WTC11 (cell line): ENCODE measurements at regions not wholly inside any gene's neighbourhood (a gene's known extent, or its start where the extent isn't known, plus 50 kb on each side); places are given as distances from the start of the nearest gene placed in this dataset.
"Not testable (repeated sequence)": the region's sequence is repeated elsewhere in the genome, so short reads cannot be mapped to it uniquely, and the experiment has no call there.

Source experiments
- CREB1 ChIP-seq: sonication (generic); formaldehyde crosslinking; IDR thresholded peaks from 2 replicates; pipeline ENCODE4 v1.8.0; 2023; ENCODE audit warnings: mild to moderate bottlenecking, missing genetic modification reagents
- ELF4 ChIP-seq: sonication (generic); formaldehyde crosslinking; IDR thresholded peaks from 2 replicates; pipeline ENCODE4 v1.8.1; 2022; ENCODE audit warnings: low read depth, mild to moderate bottlenecking, moderate library complexity, missing genetic modification reagents
- FOXJ3 ChIP-seq: sonication (generic); formaldehyde crosslinking; IDR thresholded peaks from 2 replicates; pipeline ENCODE4 v1.9.0; 2021; ENCODE audit warnings: missing genetic modification reagents, mild to moderate bottlenecking, borderline replicate concordance
- HMGA2 ChIP-seq: fragments of 250-450 bp; sonication (Bioruptor Pico); IDR thresholded peaks from 2 replicates; pipeline ENCODE4 v1.4.0; 2021; ENCODE audit warnings: mild to moderate bottlenecking, moderate library complexity
- NR3C1 ChIP-seq: sonication (generic); formaldehyde crosslinking; conservative IDR thresholded peaks from 2 replicates; pipeline ENCODE4 v1.8.1; 2023; ENCODE audit warnings: low read depth, mild to moderate bottlenecking, missing genetic modification reagents
- PREB ChIP-seq: sonication (generic); formaldehyde crosslinking; IDR thresholded peaks from 2 replicates; pipeline ENCODE4 v1.8.1; 2022; ENCODE audit warnings: mild to moderate bottlenecking, missing genetic modification reagents, moderate library complexity, borderline replicate concordance
- SP1 ChIP-seq: sonication (generic); formaldehyde crosslinking; conservative IDR thresholded peaks from 2 replicates; pipeline ENCODE4 v1.8.1; 2022; ENCODE audit warnings: missing genetic modification reagents
- TP53 ChIP-seq: sonication (generic); formaldehyde crosslinking; IDR thresholded peaks from 2 replicates; pipeline ENCODE4 v1.8.1; 2023; ENCODE audit warnings: mild to moderate bottlenecking, missing genetic modification reagents
- ZNF121 ChIP-seq: sonication (generic); formaldehyde crosslinking; IDR thresholded peaks from 2 replicates; pipeline ENCODE4 v1.8.0; 2023; ENCODE audit warnings: missing genetic modification reagents
- ZNF425 ChIP-seq: fragments of 250-450 bp; sonication (Bioruptor Pico); conservative IDR thresholded peaks from 2 replicates; pipeline ENCODE4 v1.9.0; 2021; ENCODE audit warnings: mild to moderate bottlenecking
- TF ChIP-seq, protein P1 (sequence below): fragments of 200-600 bp; IDR thresholded peaks from 2 replicates; pipeline ENCODE4 v1.8.0; 2022; ENCODE audit warnings: antibody characterized with exemption

DNA sequence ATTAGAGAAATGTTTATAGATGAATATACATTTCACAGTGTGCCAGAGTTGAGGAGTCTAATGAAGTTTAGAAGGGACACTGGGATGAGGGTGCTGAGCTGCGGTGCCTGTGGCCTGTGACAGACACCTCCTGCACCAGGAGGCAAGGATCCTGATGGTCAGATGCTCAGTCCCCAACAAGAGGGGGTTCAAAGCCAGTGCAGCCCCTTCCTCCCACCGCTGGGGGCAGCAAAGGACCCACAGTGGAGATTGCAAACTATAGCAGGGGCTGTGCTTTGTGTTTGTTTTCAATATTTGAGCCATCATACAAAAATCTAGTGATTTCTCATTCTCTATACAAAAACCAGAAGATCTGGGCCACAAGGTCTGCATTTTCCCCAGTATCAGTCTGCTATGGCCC is 170.5 kb upstream of the PLGLB2 start:
- not testable (repeated sequence) for TF ChIP-seq SP1; CREB1 (CRISPR knock-in tag); ZNF425 (CRISPR knock-in tag); NR3C1; ZNF121; PREB (CRISPR knock-in tag); HMGA2 (CRISPR knock-in tag); ELF4; FOXJ3; TP53
- TF ChIP-seq, protein P1, sequence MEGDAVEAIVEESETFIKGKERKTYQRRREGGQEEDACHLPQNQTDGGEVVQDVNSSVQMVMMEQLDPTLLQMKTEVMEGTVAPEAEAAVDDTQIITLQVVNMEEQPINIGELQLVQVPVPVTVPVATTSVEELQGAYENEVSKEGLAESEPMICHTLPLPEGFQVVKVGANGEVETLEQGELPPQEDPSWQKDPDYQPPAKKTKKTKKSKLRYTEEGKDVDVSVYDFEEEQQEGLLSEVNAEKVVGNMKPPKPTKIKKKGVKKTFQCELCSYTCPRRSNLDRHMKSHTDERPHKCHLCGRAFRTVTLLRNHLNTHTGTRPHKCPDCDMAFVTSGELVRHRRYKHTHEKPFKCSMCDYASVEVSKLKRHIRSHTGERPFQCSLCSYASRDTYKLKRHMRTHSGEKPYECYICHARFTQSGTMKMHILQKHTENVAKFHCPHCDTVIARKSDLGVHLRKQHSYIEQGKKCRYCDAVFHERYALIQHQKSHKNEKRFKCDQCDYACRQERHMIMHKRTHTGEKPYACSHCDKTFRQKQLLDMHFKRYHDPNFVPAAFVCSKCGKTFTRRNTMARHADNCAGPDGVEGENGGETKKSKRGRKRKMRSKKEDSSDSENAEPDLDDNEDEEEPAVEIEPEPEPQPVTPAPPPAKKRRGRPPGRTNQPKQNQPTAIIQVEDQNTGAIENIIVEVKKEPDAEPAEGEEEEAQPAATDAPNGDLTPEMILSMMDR = not testable (repeated sequence)
